HG02759 (cell line): ENCODE measurements at regions not wholly inside any gene's neighbourhood (a gene's known extent, or its start where the extent isn't known, plus 50 kb on each side); places are given as distances from the start of the nearest gene placed in this dataset.

Experiments
- ATAC-seq: cut with Tn5 transposase; IDR thresholded peaks from one replicate; pipeline ENCODE4 v1.9.1; 2021; ENCODE audit warnings: mild to moderate bottlenecking, moderate library complexity; ENCODE audit not compliant: unreplicated experiment

- no peak for ATAC-seq
Observed at GRCh38 chr15:25930931-25931330, 67.8 kb upstream of the ATP10A start.
